Hematopoietic multipotent progenitor cell treated with erythropoietin and hydrocortisone succinate and interleukin-3 and kit ligand, for 8 days (in vitro differentiated cells): ENCODE measurements at regions not wholly inside any gene's neighbourhood (a gene's known extent, or its start where the extent isn't known, plus 50 kb on each side); places are given as distances from the start of the nearest gene placed in this dataset.

ENCODE experiments used
- DNase-seq: peaks from one replicate; pipeline ENCODE4 v3.0.0-alpha.2; 2015

DNA sequence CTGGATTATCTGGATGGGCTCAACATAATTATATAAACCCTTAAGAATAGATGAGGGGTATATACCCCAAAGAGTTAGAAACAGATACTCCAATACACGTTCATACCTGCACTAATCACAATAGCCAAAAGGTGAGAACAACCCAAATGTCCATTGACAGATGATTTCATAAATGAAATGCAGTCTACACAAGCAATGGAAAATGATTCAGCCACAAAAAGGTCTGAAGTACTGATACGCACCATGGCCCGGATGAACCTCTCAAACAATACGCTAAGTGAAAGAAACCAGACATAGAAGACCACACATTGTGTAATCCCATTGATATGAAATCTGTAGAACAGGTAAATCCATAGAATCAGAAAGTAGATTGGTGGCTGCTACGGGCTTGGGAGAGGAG is 316.8 kb downstream of the LPIN1 start:
- DNase-seq: no peak

DNA sequence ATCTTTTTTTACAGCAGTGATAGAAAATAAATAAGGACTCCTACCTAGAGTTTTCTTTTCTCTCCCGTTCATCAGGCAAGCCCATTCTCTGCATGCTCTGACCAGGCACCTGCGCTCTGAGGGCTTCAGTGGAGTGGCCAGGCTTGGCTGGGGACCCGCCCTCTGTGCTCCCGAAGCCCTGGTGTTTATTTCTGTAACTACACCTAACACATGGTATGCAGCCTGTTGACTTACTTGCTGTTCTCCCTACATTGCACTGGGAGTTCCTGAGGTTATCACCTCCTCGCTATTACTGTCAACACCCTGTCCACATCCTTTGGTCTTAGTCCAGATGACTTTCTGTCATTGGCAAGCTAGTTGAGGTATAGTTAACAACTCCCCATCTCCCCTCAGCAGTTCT is 317.7 kb downstream of the LPIN1 start:
- no peak for DNase-seq

DNA sequence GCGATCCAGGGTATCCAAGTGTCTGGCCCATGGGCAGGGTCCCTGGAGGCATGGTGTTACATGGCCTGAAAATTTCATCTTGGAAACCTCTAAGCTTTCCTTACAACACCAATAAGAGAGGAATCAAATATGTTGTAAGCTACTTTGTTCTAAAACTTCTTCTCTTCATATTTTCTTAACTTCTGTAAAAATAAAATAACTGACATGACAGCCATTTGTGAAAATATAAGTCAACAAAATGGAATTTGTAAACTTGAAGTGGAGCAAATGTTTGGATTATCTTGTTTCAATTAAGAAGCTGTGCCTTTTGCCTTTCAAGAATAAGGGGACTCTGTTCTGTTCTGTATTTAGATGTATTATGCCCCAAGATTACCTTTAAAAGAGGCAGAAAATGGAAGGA is 319.7 kb downstream of the LPIN1 start:
- no peak for DNase-seq

DNA sequence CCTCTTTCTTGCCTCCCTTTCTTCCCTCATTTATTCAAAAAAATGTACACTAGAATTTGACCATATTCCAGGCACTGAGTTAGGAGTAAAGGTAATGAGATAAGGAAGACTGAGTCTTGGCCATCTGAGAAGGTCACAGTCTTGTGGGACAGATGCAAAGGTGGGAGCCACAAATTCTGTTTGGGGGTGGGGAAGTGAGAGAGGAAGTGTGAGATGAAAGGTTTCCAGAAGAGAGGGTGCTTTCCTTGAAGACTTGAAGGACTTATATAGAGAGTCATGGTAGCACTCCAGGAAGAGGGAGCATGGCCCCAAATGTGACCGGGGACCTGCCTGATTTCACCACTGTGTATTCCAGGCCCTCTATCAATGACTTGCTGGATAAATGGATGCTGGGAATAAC is 320.6 kb downstream of the LPIN1 start:
- no peak for DNase-seq

DNA sequence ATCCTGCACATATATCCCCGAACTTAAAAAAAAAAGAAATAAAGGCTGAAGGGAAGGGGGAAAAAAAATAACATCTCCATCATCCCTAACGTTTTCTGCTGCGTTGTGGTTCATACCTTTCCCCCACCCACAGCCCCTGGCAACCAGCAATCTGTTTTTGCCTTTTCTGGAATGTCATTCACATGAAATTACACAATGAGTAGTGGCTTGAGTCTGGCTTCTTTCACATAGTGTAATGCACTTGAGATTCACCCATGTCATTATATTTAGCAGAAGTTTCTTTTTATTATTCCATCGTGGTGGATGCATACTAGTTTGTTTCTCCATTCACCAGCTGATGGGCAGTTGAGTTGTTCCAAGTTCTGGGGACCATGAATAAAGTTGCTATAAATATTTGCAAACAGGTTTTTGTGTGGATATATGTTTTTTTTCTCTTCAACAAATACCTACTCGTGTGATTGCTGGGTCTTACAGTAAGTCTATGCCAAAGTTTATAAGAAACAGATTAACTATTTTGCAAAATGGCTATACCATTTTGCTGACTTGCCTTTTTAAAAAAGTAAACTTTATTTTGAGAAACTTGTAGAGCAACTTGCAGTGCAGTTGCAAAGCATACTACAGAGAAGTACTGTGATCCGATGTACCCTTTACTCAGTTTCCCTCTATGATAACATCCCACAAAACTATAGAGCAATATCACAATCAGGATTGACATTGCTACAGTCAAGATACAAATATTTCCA is 322.5 kb downstream of the LPIN1 start:
- DNase-seq: no peak

DNA sequence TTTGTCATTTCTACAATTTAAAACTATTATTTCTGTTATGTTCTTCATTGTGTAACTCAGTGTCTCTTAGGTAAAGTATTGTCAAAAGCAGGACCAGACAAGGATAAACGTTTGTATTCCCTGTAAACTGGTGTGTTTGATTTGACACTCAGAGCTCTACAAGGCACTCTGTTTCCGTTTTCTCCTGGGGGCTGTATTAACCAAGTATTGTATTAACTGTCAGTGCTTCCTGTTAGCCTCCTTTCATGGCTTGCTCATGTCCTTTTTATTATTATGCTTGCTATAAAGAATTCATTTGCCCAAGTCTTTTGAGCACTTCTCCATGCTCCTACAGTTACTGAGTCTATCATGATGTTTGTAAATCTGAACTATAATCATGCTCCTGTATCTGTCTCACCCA is 323.7 kb downstream of the LPIN1 start:
- no peak for DNase-seq

DNA sequence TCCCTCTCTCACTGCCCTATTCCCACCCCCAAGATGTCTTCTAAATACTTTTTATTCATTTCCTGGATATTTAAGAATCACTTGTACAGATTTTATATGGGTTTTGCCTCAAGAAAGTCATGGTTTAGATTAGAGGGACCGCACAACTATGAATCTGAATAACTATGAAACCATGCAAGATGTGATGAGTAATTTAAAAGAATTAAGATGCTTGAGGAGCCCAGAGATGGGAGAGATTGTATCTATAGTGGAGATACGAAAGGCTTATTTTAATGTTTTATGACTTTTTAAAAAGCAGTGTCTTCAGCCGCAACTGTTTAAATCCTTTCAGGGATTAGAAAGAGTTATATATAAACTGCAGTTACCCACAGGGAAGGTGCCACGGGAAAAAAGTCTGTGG is 324.1 kb downstream of the LPIN1 start:
- DNase-seq: no peak

DNA sequence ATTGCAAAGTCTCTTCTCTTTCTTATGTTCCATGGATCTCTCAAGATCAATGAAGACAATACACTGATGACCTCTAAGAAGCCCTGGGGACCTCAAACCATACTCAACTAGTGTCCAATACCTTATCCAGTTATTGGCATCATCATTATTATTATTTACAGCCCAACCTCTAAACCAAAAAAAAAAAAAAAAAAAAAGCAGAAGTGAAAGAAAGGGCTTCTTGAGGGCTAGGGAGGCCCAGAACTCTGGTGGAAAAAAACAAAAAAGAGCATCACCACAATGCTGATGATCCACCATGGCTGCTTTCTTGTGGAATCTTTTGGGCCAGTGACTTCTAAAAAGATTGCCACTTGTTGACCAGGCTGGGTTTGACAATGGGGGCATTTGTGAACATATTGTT is 324.9 kb downstream of the LPIN1 start:
- no peak for DNase-seq

DNA sequence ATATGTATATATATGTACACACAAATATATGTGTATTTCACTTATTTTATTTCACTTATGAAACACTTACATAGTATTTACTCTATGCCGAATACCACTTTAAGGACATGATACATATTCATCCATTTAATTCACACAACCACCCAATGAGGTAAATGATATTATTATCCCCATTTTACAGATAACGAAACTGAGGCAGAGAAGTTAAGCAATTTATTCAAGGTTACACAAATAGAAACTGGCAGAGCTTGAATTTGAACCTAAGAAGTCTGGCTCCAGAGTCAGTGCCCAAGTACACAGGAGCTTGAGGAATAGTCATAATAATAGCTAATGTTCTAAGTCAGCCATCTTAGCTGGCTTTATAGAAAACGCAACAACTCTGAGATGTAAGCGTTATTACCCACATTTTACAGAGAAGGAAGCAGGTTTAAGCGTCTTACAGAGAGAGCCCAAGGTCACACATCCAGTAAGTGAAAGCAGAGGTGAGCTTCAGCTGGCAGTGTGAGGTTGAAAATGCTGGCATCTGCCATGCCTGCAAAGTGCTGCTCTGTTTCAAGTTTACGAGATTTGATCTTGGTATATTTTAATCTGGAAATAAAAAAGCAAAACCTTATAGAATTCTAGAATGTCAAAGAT is 326.9 kb downstream of the LPIN1 start:
- DNase-seq: no peak

DNA sequence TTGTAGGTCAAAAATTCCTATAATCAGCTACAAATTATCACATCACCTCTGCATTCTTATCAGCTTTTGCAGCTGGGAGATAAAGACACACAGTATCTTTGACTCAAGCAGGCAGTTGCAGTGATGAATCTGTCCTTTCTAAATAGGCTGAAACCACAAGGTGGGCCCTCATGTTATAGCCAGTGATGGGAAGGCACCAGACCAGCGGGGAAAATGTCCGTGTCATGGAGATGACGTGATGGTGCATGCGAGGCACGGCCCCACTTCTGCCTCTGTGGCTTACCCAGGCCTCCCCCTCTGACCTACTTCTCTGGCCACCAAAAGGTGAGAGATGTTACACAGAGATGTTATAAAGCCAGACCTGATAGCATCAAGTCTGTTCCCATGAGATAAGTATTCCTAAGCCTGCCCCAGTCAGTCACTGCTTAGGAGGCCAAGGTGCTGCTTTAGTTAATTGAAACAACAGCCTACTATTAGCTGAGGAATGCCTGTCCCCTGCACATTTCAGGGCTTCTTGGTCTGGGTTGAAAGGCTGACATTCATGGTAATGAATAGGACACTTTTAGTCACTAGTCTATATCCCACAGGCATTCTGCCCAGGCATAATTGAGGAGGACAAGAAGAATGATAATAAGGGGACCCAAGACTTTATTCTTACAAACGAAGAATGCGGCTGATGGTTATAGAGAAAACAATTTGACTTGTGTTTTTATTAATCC is 327.9 kb downstream of the LPIN1 start:
- peak; percentile 64 for DNase-seq

DNA sequence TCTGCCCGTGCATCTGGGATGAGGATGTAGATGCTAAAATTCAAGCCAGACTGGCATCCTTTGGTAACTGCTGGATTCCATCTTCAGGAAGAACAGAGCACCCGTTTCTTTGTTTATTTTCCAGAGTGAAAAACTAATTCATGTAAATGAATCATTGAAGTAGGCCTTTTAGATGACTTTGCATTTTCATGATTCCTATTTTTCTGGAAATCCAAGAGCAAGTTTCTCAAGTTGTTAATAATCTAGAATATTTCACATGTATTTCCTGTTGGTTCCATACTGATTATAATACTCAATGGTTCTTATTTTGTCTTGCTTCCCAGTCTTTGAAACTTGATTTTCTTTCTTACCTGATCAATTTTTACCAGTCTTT is 328.4 kb downstream of the LPIN1 start:
- DNase-seq: no peak

DNA sequence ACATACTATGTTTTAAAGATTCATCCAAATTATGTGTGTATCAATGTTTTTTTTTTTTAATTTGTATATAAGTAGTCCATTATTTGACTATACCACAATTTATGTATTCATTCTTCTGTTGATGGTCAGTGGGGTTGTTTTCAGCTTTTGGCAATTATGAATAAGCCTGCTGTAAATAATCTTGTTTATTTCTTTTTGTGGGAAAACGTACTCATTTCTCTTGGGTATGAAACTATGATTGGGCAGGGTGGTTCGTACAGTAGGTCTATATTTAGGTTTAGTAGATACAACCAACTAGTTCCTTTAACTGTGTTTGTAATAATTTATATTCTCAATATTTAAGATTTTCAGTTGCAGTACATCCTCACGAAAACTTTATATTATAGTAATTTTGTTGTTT is 329.2 kb downstream of the LPIN1 start:
- no peak for DNase-seq

DNA sequence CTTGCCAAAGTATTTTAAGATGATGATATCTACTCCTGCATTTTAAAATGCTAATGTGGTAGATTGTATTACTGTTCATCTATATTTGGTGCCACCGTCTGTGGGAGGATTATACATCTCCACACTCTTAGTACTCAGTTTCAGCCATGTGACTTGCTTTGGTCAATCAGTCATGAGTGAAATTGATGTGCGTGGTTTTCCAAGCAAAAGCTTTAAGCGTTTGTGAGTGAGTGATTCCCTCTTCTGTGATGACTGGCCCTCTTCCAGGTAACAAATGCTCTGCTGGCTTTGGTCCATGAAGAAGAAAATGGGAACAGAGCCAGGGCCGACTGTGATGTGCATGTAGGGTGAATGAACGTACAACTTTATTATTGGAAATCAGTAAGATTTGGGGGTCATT is 330.4 kb downstream of the LPIN1 start:
- DNase-seq: no peak

DNA sequence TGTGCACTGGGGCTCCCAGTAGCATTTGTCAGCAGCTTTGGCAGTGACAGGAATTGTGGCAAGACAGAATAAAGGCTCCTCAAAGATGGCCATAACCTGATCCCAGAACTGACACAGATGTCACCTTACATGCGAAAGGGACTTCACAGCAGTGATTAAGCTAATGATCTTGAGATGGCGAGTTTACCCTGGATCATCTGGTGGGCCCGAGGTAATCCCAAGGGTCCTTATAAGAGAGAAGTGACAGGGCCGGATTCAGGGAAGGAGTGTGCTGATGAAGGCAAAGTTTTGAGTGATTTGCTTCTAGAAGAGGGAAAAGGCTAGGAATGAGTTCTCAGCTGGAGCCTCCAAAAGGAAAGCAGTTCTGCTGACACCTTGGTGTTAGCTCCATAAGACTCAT is 333.9 kb downstream of the LPIN1 start:
- no peak for DNase-seq

DNA sequence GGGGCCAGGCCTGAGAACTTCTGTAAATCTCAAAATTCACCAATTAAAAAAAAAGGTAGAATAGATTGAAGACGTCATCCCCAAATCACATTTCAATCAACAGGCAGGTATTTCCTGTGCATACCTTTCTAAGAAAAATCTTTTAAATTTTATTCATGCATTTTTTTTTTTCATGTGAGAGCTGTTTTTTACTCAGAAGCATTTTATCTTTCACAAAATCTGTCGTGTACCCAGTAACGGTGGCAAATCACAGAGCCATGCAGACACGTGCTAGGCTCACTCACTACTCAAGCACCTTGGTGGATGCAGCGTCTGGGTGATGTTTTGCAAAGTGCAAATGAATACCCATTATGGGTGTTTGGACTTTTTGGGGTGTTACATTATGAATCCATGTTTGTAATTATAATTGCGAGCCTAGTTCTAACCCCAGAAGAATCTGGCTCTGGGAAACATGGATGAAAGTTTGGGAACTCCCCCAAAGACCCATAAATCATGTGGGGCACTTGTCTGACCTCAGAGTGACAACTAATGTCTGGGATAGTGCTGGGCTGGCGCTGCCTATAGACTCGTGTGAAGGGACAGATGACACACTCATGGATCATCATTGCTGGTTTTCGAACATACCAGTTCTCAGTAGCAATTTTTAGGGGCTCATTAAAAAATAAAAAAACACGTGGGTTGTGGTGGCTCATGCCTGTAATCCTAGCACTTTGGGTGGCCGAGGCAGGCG is 335.2 kb downstream of the LPIN1 start:
- DNase-seq: no peak

DNA sequence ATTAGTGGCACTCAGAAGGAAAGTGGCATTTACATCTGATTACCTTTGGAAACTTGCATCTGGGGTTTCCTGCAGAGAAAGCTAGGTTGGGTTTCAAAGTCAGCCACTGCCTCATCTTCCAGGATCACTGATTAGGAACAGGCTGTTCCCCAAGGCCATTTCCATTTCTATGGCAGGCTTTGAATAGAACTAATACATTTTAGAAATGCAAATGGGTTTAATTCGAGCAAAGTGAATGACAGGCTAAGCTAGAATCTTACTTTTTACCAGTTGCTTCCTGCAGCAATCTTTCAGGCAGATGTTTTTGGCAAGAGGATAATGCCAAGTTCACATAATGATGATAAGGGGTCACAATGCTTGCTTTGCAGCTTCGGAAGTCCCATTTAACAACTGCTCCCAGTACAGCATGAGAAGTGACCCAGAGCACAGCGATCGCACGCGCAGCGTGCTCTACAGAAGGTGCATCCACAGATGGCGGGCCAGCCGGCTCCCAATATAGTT is 336.7 kb downstream of the LPIN1 start:
- no peak for DNase-seq

DNA sequence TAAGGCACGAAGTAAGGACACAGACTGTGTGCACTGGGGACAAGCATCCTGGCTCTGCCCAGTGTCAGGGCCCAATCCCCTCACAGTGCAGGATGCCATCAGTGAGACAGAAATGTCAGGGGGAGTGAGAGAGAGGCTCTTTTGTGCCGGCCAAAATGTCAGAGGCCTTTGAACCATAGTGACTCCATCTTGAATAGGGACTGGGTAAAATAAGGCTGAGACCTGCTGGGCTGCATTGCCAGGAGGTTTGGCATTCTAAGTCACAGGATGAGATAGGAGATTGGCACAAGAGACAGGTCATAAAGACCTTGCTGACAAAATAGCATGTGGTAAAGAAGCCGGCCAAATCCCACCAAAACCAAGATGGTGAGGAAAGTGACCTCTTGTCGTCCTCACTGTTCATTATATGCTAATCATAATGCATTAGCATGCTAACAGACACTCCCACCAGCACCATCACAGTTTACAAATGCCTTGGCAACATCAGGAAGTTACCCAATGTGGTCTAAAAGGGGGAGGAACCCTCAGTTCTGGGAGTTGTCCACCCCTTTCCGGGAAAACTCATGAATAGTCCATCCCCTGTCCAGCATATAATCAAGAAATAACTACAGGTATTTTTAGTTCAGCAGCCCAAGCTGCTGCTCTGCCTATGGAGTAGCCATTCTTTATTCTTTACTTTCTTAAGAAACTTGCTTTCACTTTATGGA is 337.4 kb downstream of the LPIN1 start:
- DNase-seq: peak; percentile 26

DNA sequence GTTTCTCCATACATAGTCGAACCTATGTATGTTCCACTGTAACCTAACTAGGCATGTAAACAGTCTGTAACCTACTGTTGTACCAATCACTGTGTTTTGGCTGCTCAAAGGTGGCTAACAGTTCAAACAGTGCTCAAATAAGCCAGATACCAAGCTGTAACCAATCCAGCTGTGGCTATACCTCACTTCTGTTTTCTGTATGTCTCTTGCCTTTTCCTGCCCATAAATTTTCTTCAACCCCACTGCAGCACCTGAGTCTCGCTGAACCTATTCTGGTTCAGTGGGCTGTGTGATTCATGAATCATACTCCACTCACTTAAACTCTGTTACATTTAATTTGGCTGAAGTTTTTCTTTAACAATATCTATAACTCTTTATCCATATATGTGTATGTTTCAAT is 340.7 kb downstream of the LPIN1 start:
- DNase-seq: no peak

DNA sequence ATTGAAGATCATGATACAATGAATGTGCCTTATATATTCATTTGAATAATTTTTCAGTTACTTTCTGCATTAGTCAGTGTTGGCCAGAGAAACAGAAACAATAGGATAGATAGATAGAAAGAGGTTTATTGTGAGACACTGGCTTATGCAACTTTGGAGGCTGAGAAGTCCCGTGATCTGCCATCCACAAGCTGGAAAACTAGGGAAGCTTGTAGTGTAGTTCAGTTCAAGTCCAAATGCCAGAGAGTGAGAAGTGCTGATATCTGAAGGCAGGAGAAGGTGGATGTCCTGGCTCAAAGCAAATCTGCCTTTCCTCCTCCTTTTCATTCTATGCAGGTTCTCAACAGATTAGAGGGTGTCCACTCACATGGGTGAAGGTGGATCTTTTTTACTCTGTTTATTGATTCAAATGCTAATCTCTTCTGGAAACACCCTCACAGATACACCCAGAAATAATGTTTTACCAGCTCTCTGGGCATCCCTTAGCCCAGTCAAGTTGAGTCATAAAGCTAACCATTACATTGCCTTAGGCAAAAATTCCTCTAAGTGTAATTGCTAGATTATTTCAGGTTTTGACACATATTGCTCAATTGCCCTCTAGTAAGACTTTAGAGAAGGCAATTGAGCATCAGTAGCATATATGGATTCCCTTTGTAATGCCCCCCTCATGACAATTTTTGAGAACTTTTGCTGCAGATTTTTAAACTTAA is 341.4 kb downstream of the LPIN1 start:
- no peak for DNase-seq

DNA sequence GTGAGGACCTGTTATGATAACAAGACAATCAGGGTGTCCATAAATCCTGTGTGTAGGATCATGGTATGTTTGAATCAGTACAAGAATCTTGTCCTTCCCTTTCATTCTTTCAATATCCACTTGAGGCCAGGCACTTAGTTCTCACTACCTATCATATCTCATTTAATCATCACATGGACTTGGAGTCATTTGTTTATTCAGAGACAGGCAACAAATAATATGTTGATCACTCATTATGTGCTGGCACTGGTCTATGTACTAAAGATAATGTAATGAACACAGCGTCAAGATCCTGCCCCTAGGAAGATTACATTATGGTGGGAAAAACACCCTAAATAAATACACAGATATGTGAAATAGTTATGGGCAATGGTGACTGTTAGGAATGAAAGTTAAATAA is 342.6 kb downstream of the LPIN1 start:
- DNase-seq: no peak

DNA sequence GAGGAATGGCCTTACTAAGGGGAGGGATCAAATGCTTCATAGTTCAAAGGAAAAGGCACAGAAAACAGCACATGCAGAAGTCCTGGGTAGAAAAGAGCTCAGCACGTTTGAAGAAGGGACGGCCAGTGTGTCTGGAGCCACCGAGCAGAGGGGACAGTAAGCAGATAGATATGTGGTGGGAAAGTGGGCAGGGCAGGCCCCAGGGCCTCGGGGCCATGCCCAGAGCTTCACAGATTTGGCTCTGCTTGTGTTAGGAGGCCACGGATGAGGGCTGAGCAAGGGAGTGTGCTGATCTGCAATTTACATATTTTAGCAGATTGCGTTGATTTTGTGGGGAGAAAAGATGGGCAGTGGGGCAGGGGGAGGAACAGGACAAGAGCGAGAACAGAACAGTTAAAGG is 343.1 kb downstream of the LPIN1 start:
- no peak for DNase-seq

DNA sequence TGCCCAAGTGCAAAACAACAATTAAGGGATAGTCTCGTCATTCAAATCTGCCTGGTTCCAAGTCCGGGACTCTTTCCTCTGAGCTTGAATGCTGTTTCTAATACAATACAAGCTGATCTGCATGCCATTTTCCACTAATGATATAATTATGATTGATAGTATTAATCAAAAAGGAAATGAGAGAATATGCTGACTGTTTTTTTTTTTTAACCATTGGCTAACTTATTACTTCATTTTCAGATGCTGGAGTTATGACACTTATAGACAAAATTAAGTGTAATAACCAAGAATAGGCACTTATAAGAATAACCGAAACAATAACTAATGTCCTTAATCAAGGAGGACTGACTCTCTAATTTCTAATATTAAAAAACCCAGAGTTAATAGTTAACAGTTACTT is 343.6 kb downstream of the LPIN1 start:
- no peak for DNase-seq
